Psoas muscle (tissue), 7 donors: ENCODE measurements at regions not wholly inside any gene's neighbourhood (a gene's known extent, or its start where the extent isn't known, plus 50 kb on each side); places are given as distances from the start of the nearest gene placed in this dataset.

Experiments used
- ATAC-seq, 4 donors: fragments of 200-7000 bp; cut with Tn5 transposase; one replicate each; pipeline ENCODE4 v1.9.1; 2020; ENCODE audit warnings: moderate library complexity in 3 of 4, mild to moderate bottlenecking in 2 of 4
- DNase-seq, 2 donors: peaks; one replicate each; pipeline ENCODE4 v3.0.0-alpha.2; 2020
- H3K27ac ChIP-seq: fragments of 200-600 bp; one replicate; pipeline ENCODE4 v1.8.0; 2022
- H3K27me3 ChIP-seq, 3 donors: fragments of 200-600 bp in 1 of 3; one replicate each; pipeline versions ENCODE4 v1.6.1 to v1.8.0; 2013 to 2022; ENCODE audit warnings: low read length in 2 of 3, mild to moderate bottlenecking in 2 of 3, moderate library complexity in 1 of 3; ENCODE audit not compliant: insufficient read depth in 3 of 3
- H3K36me3 ChIP-seq, 2 donors: fragments of 200-600 bp in 1 of 2; one replicate each; pipeline versions ENCODE4 v1.6.1 to v1.8.0; 2013 to 2022; ENCODE audit warnings: low read depth in 1 of 2, mild to moderate bottlenecking in 1 of 2, moderate library complexity in 1 of 2; ENCODE audit not compliant: insufficient read depth in 1 of 2
- H3K4me1 ChIP-seq: fragments of 200-600 bp; one replicate; pipeline ENCODE4 v1.8.0; 2022
- H3K4me3 ChIP-seq: fragments of 200-600 bp; one replicate; pipeline ENCODE4 v1.8.0; 2022; ENCODE audit warnings: mild to moderate bottlenecking
- H3K9me3 ChIP-seq: fragments of 200-600 bp; one replicate; pipeline ENCODE4 v1.8.0; 2022
- CTCF ChIP-seq: fragments of 200-600 bp; IDR thresholded peaks from one replicate; pipeline ENCODE4 v1.8.0; 2022; ENCODE audit warnings: antibody characterized with exemption
- WGBS, 3 donors: extraction: QIAGEN DNeasy Blood & Tissue Kit; methylation state at CpG; one replicate each; pipeline versions ENCODE4 v1.1.6 to v1.1.7; 2013; 5-methylcytosine and 5-hydroxymethylcytosine counted together
- intact Hi-C, 2 donors: fragments of 100-400 bp; cut with DNase I; formaldehyde crosslinking; loops; one replicate each; pipeline versions ENCODE4 v1.11.0 to v1.14.2; 2022
- donor health status: healthy with polysubstance abuse.
- donor health status: DM: no; HTN: no; CAD: no; lungs with moderate emphysema.
- donor health status: Bipolar disorder and iron deficiency.
- donor health status: healthy.
- donor health status: DM: yes; HTN: yes; CAD: no.
- donor health status: DM: no; HTN: no; CAD: no.
- donor health status: DM: yes; HTN: yes; CAD: no.

GRCh38 chr12:87828382-87828973 is 200.7 kb downstream of the C12orf50 start:
- H3K4me1 ChIP-seq: no peaks in the 10 kb centered on the region
- no peak for TF ChIP-seq CTCF
- intact Hi-C loops: no loop called here

GRCh38 chr12:87827638-87828264 is 201.4 kb downstream of the C12orf50 start:
- Histone ChIP-seq H3K4me3 (no peak overlapping the region), H3K36me3 (no peaks in the 10 kb centered on the region), H3K9me3 (no peaks in the 10 kb centered on the region), H3K27me3 (no peaks in the 10 kb centered on the region), H3K27ac (no peak overlapping the region), H3K4me1 (no peaks in the 10 kb centered on the region)
- no peak for ATAC-seq
- intact Hi-C loops: no loop called here
- no peak for TF ChIP-seq CTCF
- WGBS, 3 donors: 71 to 77% (median 72%) methylated on average over 2 of the region's 2 CpGs
- no peak for DNase-seq

More at GRCh38 chr12:87828382-87828973, 200.7 kb downstream of the C12orf50 start:
- H3K27ac ChIP-seq: no peak overlapping the region
- WGBS, 3 donors: 60 to 68% (median 67%) methylated on average over 6 of the region's 6 CpGs
- no peak for ATAC-seq
- H3K9me3 ChIP-seq: no peaks in the 10 kb centered on the region
- no peaks in the 10 kb centered on the region for H3K27me3 ChIP-seq
- DNase-seq: no peak
- H3K36me3 ChIP-seq: no peaks in the 10 kb centered on the region
- no peak overlapping the region for H3K4me3 ChIP-seq

GRCh38 chr12:87822923-87823322 is 206.3 kb downstream of the C12orf50 start:
- no peak for TF ChIP-seq CTCF
- no peaks in the 10 kb centered on the region for H3K36me3 ChIP-seq
- H3K27me3 ChIP-seq: no peaks in the 10 kb centered on the region
- H3K4me1 ChIP-seq: no peaks in the 10 kb centered on the region
- 75 to 93% (median 81%) methylated on average over 1 of the region's 1 CpG for WGBS, 3 donors
- ATAC-seq: no peak
- H3K9me3 ChIP-seq: no peaks in the 10 kb centered on the region
- H3K4me3 ChIP-seq: no peak overlapping the region
- H3K27ac ChIP-seq: no peak overlapping the region
- intact Hi-C loops: no loop called here
- no peak for DNase-seq

- intact Hi-C loops: no loop called here
Observed at GRCh38 chr12:87820524-87821202, 208.5 kb downstream of the C12orf50 start.

More at GRCh38 chr12:87820524-87821202, 208.5 kb downstream of the C12orf50 start:
- no peaks in the 10 kb centered on the region for H3K27me3 ChIP-seq
- H3K27ac ChIP-seq: no peak overlapping the region
- no peaks in the 10 kb centered on the region for H3K4me1 ChIP-seq
- ATAC-seq (no peak), DNase-seq (no peak)
- H3K36me3 ChIP-seq: no peaks in the 10 kb centered on the region
- 41 to 51% (median 41%) methylated on average over 6 of the region's 6 CpGs for WGBS, 3 donors
- no peaks in the 10 kb centered on the region for H3K9me3 ChIP-seq
- no peak overlapping the region for H3K4me3 ChIP-seq
- TF ChIP-seq CTCF: no peak
